CD14-positive monocyte (primary cell): ENCODE measurements at regions not wholly inside any gene's neighbourhood (a gene's known extent, or its start where the extent isn't known, plus 50 kb on each side); places are given as distances from the start of the nearest gene placed in this dataset.

Experiments used
- DNase-seq, 3 donors: peaks; one replicate each; pipeline ENCODE4 v3.0.0-alpha.2; 2011 to 2022
- H2AFZ ChIP-seq: 2 replicates; pipeline ENCODE4 v1.6.0; 2012; ENCODE audit warnings: mild to moderate bottlenecking, low read depth, low read length, inconsistent platforms; ENCODE audit not compliant: insufficient read depth, poor library complexity, severe bottlenecking
- H3K27ac ChIP-seq, 2 donors: 1 replicate in 1 of 2; 2 replicates in 1 of 2; pipeline ENCODE4 v1.5.1; 2012 to 2013; ENCODE audit warnings: low read length in 2 of 2, control low read depth in 1 of 2, inconsistent platforms in 1 of 2, low read depth in 1 of 2, mild to moderate bottlenecking in 1 of 2
- H3K27me3 ChIP-seq, 2 donors: one replicate each; pipeline versions ENCODE4 v1.6.0 to v1.6.1; 2011 to 2013; ENCODE audit warnings: low read length in 2 of 2; ENCODE audit not compliant: control insufficient read depth in 2 of 2, insufficient read depth in 2 of 2
- H3K36me3 ChIP-seq, 2 donors: replicated peaks in 1 of 2; 1 replicate in 1 of 2; 2 replicates in 1 of 2; pipeline versions ENCODE4 v1.5.1 to v1.6.1; 2012 to 2013; ENCODE audit warnings: low read length in 2 of 2, control low read depth in 1 of 2, inconsistent platforms in 1 of 2, mild to moderate bottlenecking in 1 of 2; ENCODE audit not compliant: insufficient read depth in 2 of 2, control insufficient read depth in 1 of 2
- H3K4me1 ChIP-seq, 2 donors: 1 replicate in 1 of 2; 2 replicates in 1 of 2; pipeline versions ENCODE4 v1.5.1 to v1.6.1; 2012 to 2013; ENCODE audit warnings: low read length in 2 of 2, control low read depth in 1 of 2, inconsistent platforms in 1 of 2, mild to moderate bottlenecking in 1 of 2, moderate library complexity in 1 of 2; ENCODE audit not compliant: insufficient read depth in 2 of 2, control insufficient read depth in 1 of 2
- H3K4me2 ChIP-seq: replicated peaks from 2 replicates; pipeline ENCODE3; 2012; ENCODE audit warnings: low read length, moderate library complexity, mild to moderate bottlenecking; ENCODE audit not compliant: poor library complexity, severe bottlenecking; ENCODE audit errors: extremely low read depth
- H3K4me3 ChIP-seq, 3 experiments: fragments of 200-600 bp in 1 of 3; sonication (generic) in 1 of 3; replicated peaks in 1 of 3; 1 replicate in 2 of 3; 2 replicates in 1 of 3; pipeline ENCODE4 v1.5.1; 2011 to 2013; ENCODE audit warnings: low read length in 3 of 3, mild to moderate bottlenecking in 3 of 3, control low read depth in 2 of 3, low read depth in 2 of 3, inconsistent platforms in 1 of 3, moderate library complexity in 1 of 3
- H3K79me2 ChIP-seq: 2 replicates; pipeline ENCODE4 v1.6.0; 2012; ENCODE audit warnings: mild to moderate bottlenecking, control low read depth, inconsistent platforms, low read length, moderate library complexity; ENCODE audit not compliant: insufficient read depth
- H3K9ac ChIP-seq: 2 replicates; pipeline ENCODE4 v1.6.0; 2017; ENCODE audit warnings: low read length, mild to moderate bottlenecking; ENCODE audit not compliant: insufficient read depth, poor library complexity, severe bottlenecking
- H3K9me3 ChIP-seq, 2 donors: replicated peaks in 1 of 2; 1 replicate in 1 of 2; 2 replicates in 1 of 2; pipeline versions ENCODE4 v1.5.1 to v1.6.1; 2012 to 2013; ENCODE audit warnings: low read length in 2 of 2, control low read depth in 1 of 2; ENCODE audit not compliant: control insufficient read depth in 1 of 2, insufficient read depth in 1 of 2
- H4K20me1 ChIP-seq: 2 replicates; pipeline ENCODE4 v1.6.0; 2012; ENCODE audit warnings: mild to moderate bottlenecking, low read length, control low read depth, moderate library complexity; ENCODE audit not compliant: insufficient read depth
- H3K27ac Mint-ChIP-seq, 7 donors: one replicate each; pipeline ENCODE4 v1.8.0; 2020; ENCODE audit warnings: mild to moderate bottlenecking in 7 of 7, mixed read lengths in 7 of 7, moderate library complexity in 6 of 7, inconsistent platforms in 2 of 7
- H3K27me3 Mint-ChIP-seq, 3 donors: one replicate each; pipeline ENCODE4 v1.8.0; 2021 to 2022; ENCODE audit warnings: low read depth in 3 of 3, mild to moderate bottlenecking in 3 of 3, mixed read lengths in 3 of 3, moderate library complexity in 3 of 3, inconsistent platforms in 1 of 3
- H3K36me3 Mint-ChIP-seq, 2 donors: one replicate each; pipeline ENCODE4 v1.8.0; 2020; ENCODE audit warnings: mixed read lengths in 2 of 2, inconsistent platforms in 1 of 2, mild to moderate bottlenecking in 1 of 2
- H3K4me1 Mint-ChIP-seq: one replicate; pipeline ENCODE4 v1.8.0; 2020; ENCODE audit warnings: mild to moderate bottlenecking, mixed read lengths
- H3K4me3 Mint-ChIP-seq, 2 donors: one replicate each; pipeline ENCODE4 v1.8.0; 2020; ENCODE audit warnings: mild to moderate bottlenecking in 2 of 2, mixed read lengths in 2 of 2, moderate library complexity in 1 of 2
- H3K9me3 Mint-ChIP-seq, 7 donors: one replicate each; pipeline ENCODE4 v1.8.0; 2020 to 2022; ENCODE audit warnings: mixed read lengths in 7 of 7, mild to moderate bottlenecking in 6 of 7, moderate library complexity in 6 of 7, inconsistent platforms in 2 of 7
- CTCF ChIP-seq: fragments of 200-600 bp; IDR thresholded peaks from one replicate; pipeline ENCODE4 v1.8.0; 2022; ENCODE audit warnings: antibody characterized with exemption, mild to moderate bottlenecking
- WGBS: methylation state at CpG from one replicate; pipeline ENCODE4 v1.1.5; 2013; ENCODE audit warnings: missing lambda C conversion rate; ENCODE audit not compliant: insufficient coverage; 5-methylcytosine and 5-hydroxymethylcytosine counted together
- intact Hi-C, 2 donors: fragments of 100-400 bp; cut with micrococcal nuclease; formaldehyde crosslinking; loops; one replicate each; pipeline versions ENCODE4 v1.15.0 to v1.15.1; 2023

GRCh38 chr18:25599443-25599842, 247.5 kb upstream of the ZNF521 start:
- H3K4me3 Mint-ChIP-seq = no peak overlapping the region
- Histone ChIP-seq H3K79me2 (no peaks in the 10 kb centered on the region), H3K4me2 (no peak overlapping the region), H3K27me3 (no peaks in the 10 kb centered on the region), H3K9me3 (no peaks in the 10 kb centered on the region), H3K4me3 (no peak overlapping the region), H2AFZ (no peak overlapping the region), H3K36me3 (no peaks in the 10 kb centered on the region), H3K27ac (no peak overlapping the region), H3K9ac (no peak overlapping the region), H4K20me1 (no peaks in the 10 kb centered on the region), H3K4me1 (no peaks in the 10 kb centered on the region)
- no peak for DNase-seq
- no peak for TF ChIP-seq CTCF
- H3K27ac Mint-ChIP-seq = no peak overlapping the region
- peaks cover 0 to 5% (median 3%) of the 10 kb centered on the region in 3 donors for H3K27me3 Mint-ChIP-seq
- no peaks in the 10 kb centered on the region for H3K4me1 Mint-ChIP-seq
- H3K9me3 Mint-ChIP-seq = peaks cover 2 to 7% (median 4%) of the 10 kb centered on the region in 7 donors
- H3K36me3 Mint-ChIP-seq = no peaks in the 10 kb centered on the region
- intact Hi-C loops = no loop called here

GRCh38 chr18:25597476-25597875, 245.5 kb upstream of the ZNF521 start:
- WGBS = 87% methylated on average over 5 of the region's 9 CpGs
- H3K4me3 Mint-ChIP-seq = no peak overlapping the region
- H3K27ac Mint-ChIP-seq = no peak overlapping the region
- Histone ChIP-seq H3K4me2 (no peak overlapping the region), H3K79me2 (no peaks in the 10 kb centered on the region), H3K27ac (no peak overlapping the region), H4K20me1 (no peaks in the 10 kb centered on the region), H3K36me3 (no peaks in the 10 kb centered on the region), H3K4me3 (no peak overlapping the region), H3K27me3 (no peaks in the 10 kb centered on the region), H2AFZ (no peak overlapping the region), H3K9me3 (no peaks in the 10 kb centered on the region), H3K9ac (no peak overlapping the region), H3K4me1 (no peaks in the 10 kb centered on the region)
- TF ChIP-seq CTCF = no peak
- H3K9me3 Mint-ChIP-seq = peaks cover 2 to 7% (median 4%) of the 10 kb centered on the region in 7 donors
- H3K36me3 Mint-ChIP-seq = no peaks in the 10 kb centered on the region
- no peaks in the 10 kb centered on the region for H3K4me1 Mint-ChIP-seq
- intact Hi-C loops = no loop called here
- no peak for DNase-seq
- H3K27me3 Mint-ChIP-seq = peaks cover 0 to 5% (median 3%) of the 10 kb centered on the region in 3 donors
